NCI-H146 (cell line): ENCODE measurements at regions not wholly inside any gene's neighbourhood (a gene's known extent, or its start where the extent isn't known, plus 50 kb on each side); places are given as distances from the start of the nearest gene placed in this dataset.
"Not testable (repeated sequence)": the region's sequence is repeated elsewhere in the genome, so short reads cannot be mapped to it uniquely, and the experiment has no call there.

Source experiments
- DNase-seq: peaks from one replicate; lab custom pipeline; 2025; lab: John Stamatoyannopoulos, UW

GRCh38 chr5:126004636-126005035, 418.6 kb upstream of the GRAMD2B start:
- no peak for DNase-seq

GRCh38 chr5:126007841-126008240, 415.4 kb upstream of the GRAMD2B start:
- DNase-seq = no peak

- DNase-seq = peak; percentile 33
Observed at GRCh38 chr5:126009566-126009965, 413.6 kb upstream of the GRAMD2B start.

DNA sequence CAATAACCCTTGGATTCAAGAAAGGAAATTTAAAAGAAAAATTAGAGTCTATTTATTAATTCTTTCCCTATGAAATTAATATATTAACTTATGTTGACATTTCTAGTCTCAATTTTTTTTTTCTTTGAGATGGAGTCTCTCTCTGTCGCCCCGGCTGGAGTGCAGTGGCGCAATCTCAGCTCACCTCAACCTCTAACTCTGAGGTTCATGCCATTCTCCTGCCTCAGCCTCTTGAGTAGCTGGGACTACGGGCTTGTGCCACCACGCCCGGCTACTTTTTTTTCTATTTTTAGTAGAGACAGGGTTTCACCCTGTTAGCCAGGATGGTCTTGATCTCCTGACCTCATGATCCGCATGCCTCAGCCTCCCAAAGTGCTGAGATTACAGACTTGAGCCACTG, 411.7 kb upstream of the GRAMD2B start:
- not testable (repeated sequence) for DNase-seq

DNA sequence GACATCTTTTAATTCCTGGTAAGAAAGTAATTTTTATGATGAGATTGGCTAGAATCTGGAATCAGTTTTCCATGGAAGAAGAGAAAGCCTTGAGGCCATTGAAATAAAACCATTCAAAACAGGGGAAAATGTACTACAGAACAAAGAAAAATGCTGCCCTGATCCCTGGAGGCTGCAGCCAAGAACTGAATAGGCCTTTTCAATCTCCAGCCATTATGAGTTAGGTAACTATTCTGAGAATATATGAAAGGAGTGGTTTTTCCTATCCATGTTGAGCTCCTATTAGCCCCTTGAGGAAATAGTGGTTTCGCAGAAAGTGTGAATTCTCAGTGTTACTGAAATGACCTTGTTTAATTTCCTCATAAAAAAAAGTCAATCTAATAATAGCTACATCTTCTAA, 408.5 kb upstream of the GRAMD2B start:
- DNase-seq = no peak

- DNase-seq = peak; percentile 17
Observed at GRCh38 chr5:126015235-126016181, 407.7 kb upstream of the GRAMD2B start.

GRCh38 chr5:126016256-126016655, 407.0 kb upstream of the GRAMD2B start:
- peak; percentile 7 for DNase-seq

GRCh38 chr5:126017096-126017495, 406.1 kb upstream of the GRAMD2B start:
- no peak for DNase-seq

- DNase-seq = peak; percentile 43
Observed at GRCh38 chr5:126020770-126021169, 402.4 kb upstream of the GRAMD2B start.

DNA sequence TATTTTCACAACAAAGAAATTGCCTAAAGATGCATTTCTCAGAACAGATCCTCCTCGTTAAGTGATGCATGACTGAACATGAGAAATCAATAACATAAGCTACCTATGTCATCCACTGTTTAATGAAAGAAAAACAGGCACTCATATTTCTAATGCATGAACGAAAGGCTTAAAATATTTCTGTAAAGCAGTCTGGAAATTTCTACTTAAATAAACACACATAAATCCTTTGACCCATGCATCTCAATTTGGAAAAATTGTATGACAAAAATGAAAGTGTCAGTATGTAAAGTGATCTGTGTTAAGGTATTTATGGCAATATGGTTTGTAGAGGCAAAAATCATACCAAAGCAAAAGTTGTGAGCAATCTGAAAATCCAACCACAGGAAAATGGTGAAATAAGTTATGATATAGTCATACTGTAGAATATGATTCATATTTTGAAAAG, 399.2 kb upstream of the GRAMD2B start:
- DNase-seq = no peak

DNA sequence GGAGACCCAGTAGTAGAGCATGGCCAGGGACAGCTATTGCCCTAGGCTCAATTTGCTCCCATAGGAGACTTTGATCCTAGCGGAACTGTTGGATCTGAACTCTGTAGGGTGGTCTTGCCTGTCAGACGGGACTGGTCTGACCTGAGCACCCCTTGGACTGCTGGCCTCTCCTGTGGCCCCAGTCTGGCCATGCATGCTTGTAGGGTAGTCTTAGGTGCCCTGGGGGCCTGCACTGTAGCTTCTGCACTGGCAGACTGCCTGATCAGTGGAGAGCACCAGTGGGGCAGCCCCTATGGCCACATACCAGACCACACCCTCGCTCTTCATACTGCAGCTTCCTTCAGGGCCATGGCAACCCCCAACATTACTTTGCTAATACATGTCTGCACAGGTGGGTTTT, 396.1 kb upstream of the GRAMD2B start:
- no peak for DNase-seq

DNA sequence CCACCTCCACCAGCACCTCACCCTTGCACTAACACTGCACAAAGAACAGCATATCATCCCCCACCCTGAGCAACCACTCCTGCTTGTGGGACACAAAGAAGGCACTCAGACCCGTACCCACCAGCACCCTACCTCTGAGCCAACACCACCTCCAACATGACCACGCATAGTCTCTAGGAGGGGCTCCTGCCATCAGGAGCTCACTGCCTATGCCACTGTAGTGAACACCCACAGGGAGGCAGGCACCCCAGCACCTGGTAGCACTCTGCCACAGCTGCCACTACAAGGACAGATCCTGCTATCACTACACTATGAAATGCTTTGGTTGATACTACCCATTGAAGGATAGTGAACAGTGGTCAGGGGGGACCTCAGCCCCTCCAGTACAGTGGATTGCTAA, 395.6 kb upstream of the GRAMD2B start:
- no peak for DNase-seq

- no peak for DNase-seq
Observed at GRCh38 chr5:126028336-126028735, 394.9 kb upstream of the GRAMD2B start.

GRCh38 chr5:126029282-126029681, 393.9 kb upstream of the GRAMD2B start:
- DNase-seq = not testable (repeated sequence)

- DNase-seq = no peak
Observed at GRCh38 chr5:126030698-126031097, 392.5 kb upstream of the GRAMD2B start.

DNA sequence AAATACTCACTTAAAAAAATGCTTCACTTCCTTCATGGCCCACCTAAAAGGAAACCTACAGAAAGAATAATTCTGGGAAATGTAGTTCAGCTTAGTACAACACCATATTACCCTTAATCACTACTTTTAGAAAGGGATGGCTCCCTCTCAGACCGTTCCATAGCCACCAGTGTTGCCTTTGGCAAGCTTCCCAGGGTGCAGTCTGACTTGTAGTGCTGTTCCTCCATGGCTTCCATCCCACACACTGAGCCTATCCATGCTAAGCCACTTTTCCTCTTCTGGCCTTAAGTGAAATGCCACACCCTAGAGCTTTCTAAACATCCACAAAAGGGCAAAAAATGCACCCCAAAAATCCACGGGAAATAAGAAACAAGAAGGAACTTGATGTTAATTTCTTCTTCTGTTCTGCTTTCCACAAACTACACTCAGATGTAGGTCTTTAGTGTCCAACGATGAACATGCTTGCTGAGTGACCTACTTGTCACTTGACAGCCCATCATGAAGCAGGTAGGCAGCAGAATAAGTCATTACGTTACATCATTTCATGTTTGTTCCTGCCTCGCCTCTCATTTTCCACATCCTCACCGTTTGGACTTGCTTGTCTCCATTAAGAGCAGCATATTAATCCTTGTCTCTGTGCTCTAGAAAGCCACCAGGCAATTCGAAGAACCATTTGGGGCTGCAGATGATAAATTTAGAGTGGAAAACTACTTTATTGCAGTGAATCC, 391.1 kb upstream of the GRAMD2B start:
- DNase-seq = no peak

- no peak for DNase-seq
Observed at GRCh38 chr5:126043688-126044087, 379.5 kb upstream of the GRAMD2B start.

DNA sequence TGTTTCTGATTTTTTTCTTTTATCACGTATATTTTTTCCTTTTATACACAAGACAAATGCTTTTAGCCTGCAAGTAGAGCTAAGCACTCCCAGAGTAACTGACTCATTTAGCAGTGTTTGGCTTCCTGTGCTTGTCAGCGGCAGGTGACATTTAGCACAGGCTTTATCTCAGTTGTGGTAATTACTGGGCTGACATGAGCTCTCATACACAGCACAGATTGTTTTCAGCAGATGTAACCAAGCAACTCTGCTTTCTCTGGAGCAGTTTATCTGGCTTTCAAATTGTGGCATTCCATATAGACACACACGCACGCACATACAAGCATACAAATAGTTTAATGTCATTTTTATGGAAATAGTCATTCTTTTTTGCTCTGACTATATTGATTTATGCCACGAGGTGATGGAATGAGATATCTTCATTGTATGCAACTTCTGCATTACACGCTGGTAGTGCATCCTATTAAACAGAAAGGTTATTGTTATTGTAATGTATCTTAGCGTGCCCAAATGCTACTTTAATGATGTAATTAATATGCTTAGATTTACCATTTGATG, 379.0 kb upstream of the GRAMD2B start:
- peak; percentile 83 for DNase-seq

- no peak for DNase-seq
Observed at GRCh38 chr5:126044931-126045565, 378.2 kb upstream of the GRAMD2B start.

DNA sequence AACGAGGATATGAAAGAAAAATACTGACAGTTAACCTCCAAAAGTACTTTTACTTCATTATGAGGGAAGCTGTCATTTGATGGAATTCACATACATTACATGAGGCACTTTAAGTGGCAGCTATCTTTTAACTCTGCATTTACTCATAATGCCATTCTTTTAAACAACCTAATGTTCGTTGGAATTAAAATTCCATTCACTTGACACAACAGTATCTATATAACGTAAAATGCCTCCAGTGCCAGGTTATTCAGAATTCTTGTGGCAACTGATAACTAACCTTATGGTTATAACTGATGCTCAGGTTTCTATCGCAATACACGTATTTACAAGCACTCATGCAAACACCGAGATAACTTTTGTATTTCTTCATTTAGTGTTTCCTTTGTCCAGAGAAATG, 376.9 kb upstream of the GRAMD2B start:
- DNase-seq = no peak

GRCh38 chr5:126046846-126047571, 376.2 kb upstream of the GRAMD2B start:
- no peak for DNase-seq

DNA sequence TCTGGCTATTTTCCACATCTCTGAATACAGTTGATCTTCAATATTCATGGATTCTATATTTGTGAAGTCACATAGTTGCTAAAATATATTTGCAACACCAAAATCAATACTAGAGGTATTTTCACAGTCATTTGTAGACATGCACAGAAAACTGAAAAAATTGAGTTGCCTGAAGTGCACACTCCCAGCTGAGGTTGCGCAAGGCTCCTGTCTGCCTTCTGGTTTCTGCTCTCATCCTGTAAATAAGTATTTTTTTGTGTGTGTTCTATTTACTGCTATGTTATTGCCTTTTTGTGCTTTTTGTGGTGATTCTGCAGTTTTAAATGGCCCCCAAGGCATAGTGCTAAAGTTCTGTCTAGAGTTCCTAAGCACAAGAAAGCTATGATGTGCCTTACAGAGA, 371.1 kb upstream of the GRAMD2B start:
- no peak for DNase-seq
